KOPT-K1 (cell line): ENCODE measurements at regions not wholly inside any gene's neighbourhood (a gene's known extent, or its start where the extent isn't known, plus 50 kb on each side); places are given as distances from the start of the nearest gene placed in this dataset.
"Not testable (repeated sequence)": the region's sequence is repeated elsewhere in the genome, so short reads cannot be mapped to it uniquely, and the experiment has no call there.

Experiments
- H3K27ac ChIP-seq: fragments of 200-600 bp; sonication (generic); 2 replicates; pipeline ENCODE4 v1.5.1; 2016; ENCODE audit warnings: antibody characterized with exemption, mild to moderate bottlenecking, low read depth, low read length; ENCODE audit not compliant: poor library complexity, severe bottlenecking
- H3K36me3 ChIP-seq: fragments of 200-600 bp; sonication (generic); 2 replicates; pipeline ENCODE4 v1.5.1; 2017; ENCODE audit warnings: antibody characterized with exemption, mild to moderate bottlenecking, low read length, moderate library complexity; ENCODE audit not compliant: insufficient read depth
- H3K9me3 ChIP-seq: fragments of 200-600 bp; sonication (generic); 2 replicates; pipeline ENCODE4 v1.5.1; 2017; ENCODE audit warnings: antibody characterized with exemption, low read length, mild to moderate bottlenecking; ENCODE audit not compliant: insufficient read depth, poor library complexity, severe bottlenecking

DNA sequence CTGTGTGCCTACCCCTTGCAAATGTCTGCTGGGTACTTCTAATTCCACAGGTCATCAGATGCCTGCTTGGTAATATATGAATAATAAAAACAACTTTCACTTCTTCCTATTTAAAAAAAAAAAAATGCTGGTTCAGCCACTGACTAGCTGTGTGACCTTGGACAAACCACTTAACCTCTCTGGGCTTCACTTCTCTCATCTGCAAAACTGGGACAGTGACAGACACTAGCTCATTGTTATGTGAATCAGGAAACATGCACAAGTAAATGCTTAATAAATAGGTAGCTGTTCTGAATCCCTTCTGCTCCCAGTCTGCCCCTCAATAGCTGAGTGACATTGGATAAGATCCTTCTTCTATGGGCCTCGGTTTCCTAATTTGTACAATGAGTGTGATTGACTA, 62.6 kb upstream of the HAND1 start:
- Histone ChIP-seq H3K27ac (no peak overlapping the region), H3K9me3 (no peaks in the 10 kb centered on the region), H3K36me3 (no peaks in the 10 kb centered on the region)

DNA sequence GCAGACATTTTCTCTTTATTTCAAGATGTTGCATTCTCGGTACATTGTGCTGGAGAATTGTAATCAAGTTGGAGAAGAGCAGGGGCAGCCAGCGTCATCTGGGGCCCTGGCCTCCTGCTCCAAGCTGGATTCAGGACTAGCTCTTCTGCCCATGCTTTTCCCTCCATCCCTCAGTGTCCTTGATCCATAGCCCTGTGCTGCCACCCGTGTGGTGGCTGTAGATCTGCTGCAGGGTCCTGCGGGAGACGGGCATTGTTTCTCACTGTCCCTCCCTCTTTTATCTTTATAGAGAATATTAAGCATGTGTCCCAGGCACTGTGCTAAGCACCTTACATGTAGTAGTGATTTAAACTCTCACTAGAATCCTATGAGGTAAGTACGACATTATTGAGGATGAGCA, 60.5 kb upstream of the HAND1 start:
- no peak overlapping the region for H3K27ac ChIP-seq
- H3K9me3 ChIP-seq, result no peaks in the 10 kb centered on the region

DNA sequence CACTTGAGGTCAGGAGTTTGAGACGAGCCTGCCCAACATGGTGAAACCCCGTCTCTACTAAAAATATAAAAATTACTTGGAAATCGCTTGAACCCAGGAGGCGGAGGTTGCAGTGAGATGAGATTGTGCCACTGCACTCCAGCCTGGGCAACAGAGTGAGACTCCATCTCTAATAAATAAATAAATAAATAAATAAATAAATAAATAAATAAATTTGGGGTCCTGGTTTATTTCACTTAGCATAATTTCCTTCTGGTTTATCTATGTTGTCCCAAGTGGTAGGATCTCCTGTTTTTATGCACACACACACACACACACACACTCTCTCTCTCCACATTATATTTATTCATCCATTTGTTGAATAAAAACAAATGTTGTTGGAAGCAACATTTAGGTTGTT, 58.4 kb upstream of the HAND1 start:
- H3K9me3 ChIP-seq, H3K36me3 ChIP-seq: not testable (repeated sequence)

More for the DNA sequence above, 60.5 kb upstream of the HAND1 start:
- H3K36me3 ChIP-seq, result no peaks in the 10 kb centered on the region

DNA sequence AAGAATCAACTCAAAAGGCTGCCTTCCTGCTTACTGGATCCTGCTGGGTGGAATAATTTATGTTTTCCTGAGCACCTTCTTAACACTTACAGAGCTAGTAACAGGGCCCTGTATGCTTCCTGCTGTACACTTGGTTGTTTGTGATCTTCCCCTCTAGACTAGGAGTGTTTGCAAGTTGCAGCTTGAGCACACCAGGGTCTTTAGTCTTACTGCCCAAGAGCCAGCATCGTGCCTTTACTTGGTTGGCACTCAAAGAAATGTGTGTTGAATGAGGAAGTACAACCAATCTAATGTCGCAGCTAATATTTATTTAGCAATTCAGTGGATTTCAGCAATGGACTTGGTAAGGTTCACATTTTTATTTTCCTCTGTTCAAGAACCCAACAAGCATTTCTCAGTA, 57.5 kb upstream of the HAND1 start:
- no peaks in the 10 kb centered on the region for H3K36me3 ChIP-seq
- no peaks in the 10 kb centered on the region for H3K9me3 ChIP-seq
- H3K27ac ChIP-seq, result no peak overlapping the region

More for the DNA sequence above, 58.4 kb upstream of the HAND1 start:
- H3K27ac ChIP-seq, result not testable (repeated sequence)

DNA sequence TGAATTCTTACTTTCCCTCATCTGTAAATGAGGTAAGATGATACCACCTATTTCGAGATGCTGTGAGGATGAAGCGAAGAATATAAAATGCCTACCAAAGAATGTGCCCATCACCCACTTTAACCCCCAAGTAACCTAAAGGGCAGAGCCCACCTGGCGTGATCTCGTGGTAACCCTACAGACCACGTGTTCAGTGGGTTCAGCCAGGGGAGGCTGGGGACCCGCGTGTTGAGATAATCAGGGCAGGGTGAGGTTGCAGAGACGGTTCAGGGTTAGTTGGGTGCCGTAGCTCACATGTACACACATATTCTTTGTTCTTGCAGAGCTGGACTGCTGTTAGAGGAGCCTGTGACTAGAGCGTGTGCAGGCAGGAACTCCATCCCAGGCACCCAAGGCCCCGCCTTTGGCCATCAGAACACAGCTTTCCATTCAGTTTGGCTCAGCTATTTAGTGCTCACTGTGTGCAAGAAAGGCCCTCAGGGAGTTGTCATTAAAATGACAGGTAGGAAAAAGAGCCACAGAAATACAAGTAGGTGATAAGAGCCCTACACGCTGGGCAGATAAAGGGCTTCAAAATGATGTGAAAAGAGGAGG, 56.5 kb upstream of the HAND1 start:
- no peaks in the 10 kb centered on the region for H3K36me3 ChIP-seq
- H3K9me3 ChIP-seq, result no peaks in the 10 kb centered on the region

DNA sequence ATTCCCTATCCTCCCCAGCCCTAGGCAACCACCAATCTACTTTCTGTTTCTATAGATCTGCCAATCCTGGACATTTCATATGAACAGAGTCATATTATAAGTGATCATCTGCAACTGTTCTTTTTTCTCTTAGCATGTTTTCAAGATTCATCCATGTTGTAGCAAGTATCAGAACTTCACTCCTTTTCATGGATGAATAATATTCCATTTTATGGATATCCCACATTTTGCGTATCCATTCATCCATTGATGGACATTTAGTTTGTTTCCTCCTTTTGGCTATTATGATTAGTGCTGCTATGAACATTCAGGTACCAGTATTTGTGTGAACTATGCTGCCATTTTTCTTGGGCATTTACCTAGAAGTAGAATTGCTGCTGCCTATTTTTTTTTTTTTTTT, 51.3 kb upstream of the HAND1 start:
- H3K27ac ChIP-seq, result no peak overlapping the region
- no peaks in the 10 kb centered on the region for H3K9me3 ChIP-seq
- H3K36me3 ChIP-seq, result no peaks in the 10 kb centered on the region

More for the DNA sequence above, 56.5 kb upstream of the HAND1 start:
- no peak overlapping the region for H3K27ac ChIP-seq

DNA sequence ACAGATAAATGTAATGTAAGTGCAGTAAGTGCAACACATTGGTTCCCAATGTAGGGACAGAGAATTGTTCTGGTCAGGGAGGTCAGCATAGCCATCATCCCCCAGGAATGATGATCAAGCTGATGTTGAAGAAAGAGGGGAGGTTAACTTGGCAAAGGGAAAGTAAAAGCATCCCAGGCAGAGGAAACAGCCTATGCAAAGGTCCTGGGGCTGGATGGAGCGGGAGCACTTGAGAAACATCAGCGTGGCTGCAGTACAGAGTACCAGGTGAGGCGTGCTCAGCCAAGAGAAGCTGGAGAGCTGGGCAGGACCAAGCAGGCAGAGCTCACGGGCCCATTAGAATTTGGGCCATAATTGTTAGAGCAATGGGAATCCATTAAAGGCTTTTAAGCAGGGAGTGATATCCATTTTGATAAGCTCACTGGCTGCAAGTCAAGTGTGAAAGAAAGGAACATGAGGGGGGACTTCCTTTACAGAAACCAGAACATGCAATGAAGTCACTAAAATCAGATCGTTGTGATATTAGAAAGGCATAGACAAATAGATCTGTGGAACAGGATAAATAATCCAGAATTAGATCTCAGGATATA, 50.1 kb upstream of the HAND1 start:
- Histone ChIP-seq H3K9me3 (no peaks in the 10 kb centered on the region), H3K36me3 (no peaks in the 10 kb centered on the region), H3K27ac (no peak overlapping the region)
